ENCODE measurements at regions not wholly inside any gene's neighbourhood (a gene's known extent, or its start where the extent isn't known, plus 50 kb on each side); places are given as distances from the start of the nearest gene placed in this dataset.
"Not testable (repeated sequence)": the region's sequence is repeated elsewhere in the genome, so short reads cannot be mapped to it uniquely, and the experiment has no call there.

DNA sequence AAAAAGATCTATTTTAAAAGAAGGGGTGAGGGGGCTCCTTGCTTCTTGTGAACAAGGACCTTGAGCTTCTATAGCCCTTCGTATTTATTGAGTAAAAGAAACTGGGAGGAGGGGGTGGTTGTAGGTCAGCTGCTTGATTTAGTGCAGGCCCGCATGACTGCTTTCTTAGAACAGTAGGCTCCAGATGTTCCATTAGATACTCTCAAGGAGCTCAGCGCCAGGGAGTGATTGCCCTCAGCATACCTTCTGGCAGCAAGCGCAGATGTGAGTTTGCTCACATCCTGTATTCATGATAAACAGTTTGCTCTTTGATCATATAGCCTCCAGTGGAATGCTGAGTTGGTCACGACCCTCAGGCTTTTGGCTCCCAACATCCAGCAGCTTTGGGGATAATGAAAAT is 108.9 kb upstream of the XPO1 start:
- Histone ChIP-seq H3K9ac (ENCODE audit: low read length) (no peak overlapping the region), H2AFZ (ENCODE audit: low read depth, low read length) (no peak overlapping the region), H3K27me3 (ENCODE audit: low read depth, low read length) (no peaks in the 10 kb centered on the region), H3K79me2 (ENCODE audit: low read length) (no peaks in the 10 kb centered on the region), H3K9me3 (ENCODE audit: insufficient read depth, low read length) (0 out of 2 replicates have a peak, but pooled peaks cover 3% of the 10 kb centered on the region), H3K36me3 (replicated peaks; ENCODE audit: low read depth, low read length) (no peaks in the 10 kb centered on the region), H3K4me2 (ENCODE audit: low read length) (no peak overlapping the region), H3K4me1 (ENCODE audit: low read length) (no peaks in the 10 kb centered on the region), H3K4me3 (ENCODE audit: low read length) (no peak overlapping the region), H3K27ac (ENCODE audit: low read length) (no peak overlapping the region), H4K20me1 (ENCODE audit: insufficient read depth, low read length) (no peaks in the 10 kb centered on the region)
- TF ChIP-seq EZH2phosphoT487 (IDR thresholded peaks at IDR 0.05; ENCODE audit: low read depth): no peak
- TF ChIP-seq, protein P1, sequence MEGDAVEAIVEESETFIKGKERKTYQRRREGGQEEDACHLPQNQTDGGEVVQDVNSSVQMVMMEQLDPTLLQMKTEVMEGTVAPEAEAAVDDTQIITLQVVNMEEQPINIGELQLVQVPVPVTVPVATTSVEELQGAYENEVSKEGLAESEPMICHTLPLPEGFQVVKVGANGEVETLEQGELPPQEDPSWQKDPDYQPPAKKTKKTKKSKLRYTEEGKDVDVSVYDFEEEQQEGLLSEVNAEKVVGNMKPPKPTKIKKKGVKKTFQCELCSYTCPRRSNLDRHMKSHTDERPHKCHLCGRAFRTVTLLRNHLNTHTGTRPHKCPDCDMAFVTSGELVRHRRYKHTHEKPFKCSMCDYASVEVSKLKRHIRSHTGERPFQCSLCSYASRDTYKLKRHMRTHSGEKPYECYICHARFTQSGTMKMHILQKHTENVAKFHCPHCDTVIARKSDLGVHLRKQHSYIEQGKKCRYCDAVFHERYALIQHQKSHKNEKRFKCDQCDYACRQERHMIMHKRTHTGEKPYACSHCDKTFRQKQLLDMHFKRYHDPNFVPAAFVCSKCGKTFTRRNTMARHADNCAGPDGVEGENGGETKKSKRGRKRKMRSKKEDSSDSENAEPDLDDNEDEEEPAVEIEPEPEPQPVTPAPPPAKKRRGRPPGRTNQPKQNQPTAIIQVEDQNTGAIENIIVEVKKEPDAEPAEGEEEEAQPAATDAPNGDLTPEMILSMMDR (IDR thresholded peaks at IDR 0.05; ENCODE audit: low read depth, low read length): no peak

DNA sequence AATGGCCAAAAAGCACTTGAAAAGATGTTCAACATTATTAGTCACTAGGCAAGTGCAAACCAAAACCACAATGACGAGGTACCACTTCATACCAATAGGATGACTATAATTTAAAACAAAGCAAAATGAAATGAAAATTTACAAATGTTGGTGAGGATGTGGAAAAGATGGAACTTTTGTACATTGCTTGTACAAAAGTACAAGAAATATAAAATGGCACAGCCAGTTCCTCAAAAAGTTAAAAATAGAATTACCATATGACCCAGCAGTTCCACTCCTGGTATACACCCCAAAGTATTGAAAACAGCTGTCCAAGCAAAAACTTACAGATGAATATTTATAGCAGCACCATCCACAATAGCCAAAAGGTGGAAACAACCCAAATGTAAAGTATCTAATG is 107.8 kb upstream of the XPO1 start:
- H3K27ac ChIP-seq (ENCODE audit: low read length): no peak overlapping the region

DNA sequence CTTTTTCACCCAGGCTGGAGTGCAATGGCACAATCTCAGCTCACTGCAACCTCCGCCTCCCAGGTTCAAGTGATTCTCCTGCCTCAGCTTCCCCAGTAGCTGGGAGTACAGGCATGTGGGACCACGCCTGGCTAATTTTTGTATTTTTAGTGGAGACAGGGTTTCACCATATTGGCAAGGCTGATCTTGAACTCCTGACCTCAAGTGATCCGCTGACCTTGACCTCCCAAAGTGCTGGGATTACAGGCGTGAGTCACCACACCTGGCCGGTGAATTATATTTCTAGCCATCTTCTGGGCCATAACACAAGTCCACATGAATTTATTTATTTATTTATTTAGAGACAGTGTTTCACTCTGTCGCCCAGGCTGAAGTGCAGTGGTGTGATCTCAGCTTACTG is 105.0 kb upstream of the XPO1 start:
- H3K36me3 ChIP-seq (replicated peaks; ENCODE audit: low read depth, low read length); H3K9ac ChIP-seq (ENCODE audit: low read length); H3K9me3 ChIP-seq (ENCODE audit: insufficient read depth, low read length); H3K4me3 ChIP-seq (ENCODE audit: low read length); H3K4me2 ChIP-seq (ENCODE audit: low read length); H3K79me2 ChIP-seq (ENCODE audit: low read length); H2AFZ ChIP-seq (ENCODE audit: low read depth, low read length); H3K27ac ChIP-seq (ENCODE audit: low read length); H3K27me3 ChIP-seq (ENCODE audit: low read depth, low read length); H4K20me1 ChIP-seq (ENCODE audit: insufficient read depth, low read length); H3K4me1 ChIP-seq (ENCODE audit: low read length): not testable (repeated sequence)

More for the DNA sequence above, 107.8 kb upstream of the XPO1 start:
- no peak overlapping the region for H3K4me2 ChIP-seq (ENCODE audit: low read length)
- 0 out of 2 replicates have a peak, but pooled peaks cover 3% of the 10 kb centered on the region for H3K9me3 ChIP-seq (ENCODE audit: insufficient read depth, low read length)
- no peaks in the 10 kb centered on the region for H3K79me2 ChIP-seq (ENCODE audit: low read length)
- no peaks in the 10 kb centered on the region for H3K36me3 ChIP-seq (replicated peaks; ENCODE audit: low read depth, low read length)
- H3K4me3 ChIP-seq (ENCODE audit: low read length): no peak overlapping the region
- no peaks in the 10 kb centered on the region for H3K27me3 ChIP-seq (ENCODE audit: low read depth, low read length)
- no peaks in the 10 kb centered on the region for H3K4me1 ChIP-seq (ENCODE audit: low read length)
- no peak overlapping the region for H3K9ac ChIP-seq (ENCODE audit: low read length)
- H4K20me1 ChIP-seq (ENCODE audit: insufficient read depth, low read length): no peaks in the 10 kb centered on the region
- TF ChIP-seq, protein P1 (IDR thresholded peaks at IDR 0.05; ENCODE audit: low read depth, low read length): no peak
- no peak for TF ChIP-seq EZH2phosphoT487 (IDR thresholded peaks at IDR 0.05; ENCODE audit: low read depth)
- no peak overlapping the region for H2AFZ ChIP-seq (ENCODE audit: low read depth, low read length)

DNA sequence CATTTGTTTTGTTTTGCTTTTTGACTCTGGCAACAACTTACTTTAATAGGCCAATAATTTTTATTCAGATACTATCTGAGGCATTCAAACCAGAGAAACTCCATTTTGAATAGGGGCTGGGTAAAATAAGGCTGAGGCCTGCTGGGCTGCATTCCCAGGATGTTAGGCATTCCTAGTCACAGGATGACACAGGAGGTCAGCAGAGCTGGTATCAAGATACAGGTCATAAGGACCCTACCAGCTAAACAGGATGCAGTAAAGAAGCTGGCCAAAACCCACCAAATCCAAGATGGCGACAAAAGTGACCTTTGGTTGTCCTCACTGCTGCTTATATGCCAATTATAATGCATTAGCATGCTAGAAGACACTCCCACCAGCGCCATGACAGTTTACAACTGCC is 102.2 kb upstream of the XPO1 start:
- no peaks in the 10 kb centered on the region for H3K27me3 ChIP-seq (ENCODE audit: low read depth, low read length)
- H3K9me3 ChIP-seq (ENCODE audit: insufficient read depth, low read length): no peaks in the 10 kb centered on the region
- TF ChIP-seq, protein P1 (IDR thresholded peaks at IDR 0.05; ENCODE audit: low read depth, low read length): no peak
- no peak for TF ChIP-seq EZH2phosphoT487 (IDR thresholded peaks at IDR 0.05; ENCODE audit: low read depth)
- H3K79me2 ChIP-seq (ENCODE audit: low read length): no peaks in the 10 kb centered on the region
- no peak overlapping the region for H3K27ac ChIP-seq (ENCODE audit: low read length)
- no peak overlapping the region for H3K4me2 ChIP-seq (ENCODE audit: low read length)
- no peaks in the 10 kb centered on the region for H4K20me1 ChIP-seq (ENCODE audit: insufficient read depth, low read length)
- no peak overlapping the region for H3K9ac ChIP-seq (ENCODE audit: low read length)
- H3K36me3 ChIP-seq (replicated peaks; ENCODE audit: low read depth, low read length): no peaks in the 10 kb centered on the region
- H3K4me3 ChIP-seq (ENCODE audit: low read length): no peak overlapping the region
- H3K4me1 ChIP-seq (ENCODE audit: low read length): peaks cover 8% of the 10 kb centered on the region; the same call in 1 of the 2 replicates
- peak overlapping the region; percentile 74; the same call in 1 of the 2 replicates for H2AFZ ChIP-seq (ENCODE audit: low read depth, low read length)

DNA sequence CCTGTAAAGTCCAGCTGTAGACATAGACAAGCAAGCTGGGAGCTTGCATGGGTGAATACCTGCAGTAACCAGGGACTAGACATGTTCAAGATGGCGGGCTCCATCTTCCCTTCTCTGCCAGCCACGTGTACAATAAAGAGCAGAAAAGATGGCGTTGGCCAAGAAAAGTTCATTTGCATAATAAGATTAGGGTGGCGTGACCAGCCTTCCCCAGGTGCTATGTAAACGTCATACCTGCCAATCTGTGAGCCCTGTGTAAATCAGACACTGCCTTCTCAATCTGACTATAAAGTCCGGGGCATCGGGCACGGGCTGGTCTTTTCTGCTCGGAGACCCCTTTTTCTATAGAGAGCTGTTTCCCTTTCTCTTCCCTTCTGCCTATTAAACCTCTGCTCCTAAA is 101.6 kb upstream of the XPO1 start:
- no peak for TF ChIP-seq EZH2phosphoT487 (IDR thresholded peaks at IDR 0.05; ENCODE audit: low read depth)
- TF ChIP-seq, protein P1 (IDR thresholded peaks at IDR 0.05; ENCODE audit: low read depth, low read length): no peak
- no peaks in the 10 kb centered on the region for H4K20me1 ChIP-seq (ENCODE audit: insufficient read depth, low read length)
- no peaks in the 10 kb centered on the region for H3K36me3 ChIP-seq (replicated peaks; ENCODE audit: low read depth, low read length)
- peaks cover 8% of the 10 kb centered on the region; the same call in 1 of the 2 replicates for H3K4me1 ChIP-seq (ENCODE audit: low read length)
- H3K4me2 ChIP-seq (ENCODE audit: low read length): peak overlapping the region; percentile 36
- no peak overlapping the region for H3K27ac ChIP-seq (ENCODE audit: low read length)
- H2AFZ ChIP-seq (ENCODE audit: low read depth, low read length): peak overlapping the region; percentile 74
- no peaks in the 10 kb centered on the region for H3K79me2 ChIP-seq (ENCODE audit: low read length)
- H3K4me3 ChIP-seq (ENCODE audit: low read length): no peak overlapping the region
- no peaks in the 10 kb centered on the region for H3K9me3 ChIP-seq (ENCODE audit: insufficient read depth, low read length)
- no peak overlapping the region for H3K9ac ChIP-seq (ENCODE audit: low read length)
- H3K27me3 ChIP-seq (ENCODE audit: low read depth, low read length): no peaks in the 10 kb centered on the region
